H1 (cell line): ENCODE measurements at regions not wholly inside any gene's neighbourhood (a gene's known extent, or its start where the extent isn't known, plus 50 kb on each side); places are given as distances from the start of the nearest gene placed in this dataset.

ENCODE experiments used
- CTCF ChIA-PET: fragments of 300-600 bp; sonication (Branson Sonifier 250); formaldehyde crosslinking; loops from one replicate; lab custom pipeline; 2021; ENCODE audit not compliant: partially characterized antibody; lab: Charles Lee
- POLR2A ChIA-PET: fragments of 300-600 bp; sonication (Branson Sonifier 250); formaldehyde crosslinking; loops from one replicate; lab custom pipeline; 2021; ENCODE audit warnings: inconsistent platforms; ENCODE audit not compliant: partially characterized antibody; lab: Charles Lee
- DNase-seq, 2 experiments: peaks; one replicate each; pipeline versions ENCODE4 v3.0.0 to v3.0.0-alpha.2; 2010 to 2022; ENCODE audit warnings: low spot score in 2 of 2, low read depth in 1 of 2, mixed read lengths in 1 of 2
- FAIRE-seq: peaks from 2 replicates; lab custom pipeline; 2011; peaks lifted over from hg19 to GRCh38; lab: Jason Lieb, UNC
- H2AFZ ChIP-seq: 2 replicates; pipeline ENCODE4 v1.8.1; 2012; ENCODE audit warnings: low read length, inconsistent platforms
- H2AK5ac ChIP-seq: 2 replicates; pipeline ENCODE4 v1.6.1; 2013; ENCODE audit warnings: low read depth, low read length
- H2BK120ac ChIP-seq: replicated peaks from 2 replicates; pipeline ENCODE3; 2013; ENCODE audit warnings: low read depth, low read length, inconsistent platforms
- H2BK12ac ChIP-seq: 2 replicates; pipeline ENCODE4 v1.6.1; 2013; ENCODE audit warnings: low read depth, low read length
- H2BK15ac ChIP-seq: 2 replicates; pipeline ENCODE4 v1.6.1; 2013; ENCODE audit warnings: low read length
- H2BK20ac ChIP-seq: 2 replicates; pipeline ENCODE4 v1.6.1; 2013; ENCODE audit warnings: low read length
- H2BK5ac ChIP-seq: 2 replicates; pipeline ENCODE4 v1.6.1; 2013; ENCODE audit warnings: low read depth, low read length
- H3K14ac ChIP-seq: 2 replicates; pipeline ENCODE4 v1.6.1; 2013; ENCODE audit warnings: inconsistent platforms; ENCODE audit not compliant: insufficient read length
- H3K18ac ChIP-seq: 2 replicates; pipeline ENCODE4 v1.6.1; 2013; ENCODE audit warnings: low read length; ENCODE audit errors: extremely low read depth
- H3K23ac ChIP-seq: 2 replicates; pipeline ENCODE4 v1.6.1; 2013; ENCODE audit warnings: inconsistent platforms; ENCODE audit not compliant: insufficient read length
- H3K23me2 ChIP-seq: 2 replicates; pipeline ENCODE4 v1.6.1; 2013; ENCODE audit warnings: low read depth, low read length
- H3K27ac ChIP-seq: 2 replicates; pipeline ENCODE4 v1.6.1; 2011; ENCODE audit warnings: low read depth, low read length, inconsistent platforms
- H3K27me3 ChIP-seq, 4 experiments: replicated peaks in 1 of 4; 1 replicate in 1 of 4; 2 replicates in 3 of 4; pipeline versions ENCODE4 v1.6.1 to v1.8.1; 2011 to 2013; ENCODE audit warnings: low read length in 3 of 4, mild to moderate bottlenecking in 3 of 4, inconsistent platforms in 2 of 4, mixed read lengths in 2 of 4, moderate library complexity in 1 of 4; ENCODE audit not compliant: control insufficient read depth in 3 of 4, insufficient read depth in 3 of 4; ENCODE audit errors: extremely low read depth in 1 of 4
- H3K36me3 ChIP-seq, 4 experiments: 2 replicates each; pipeline versions ENCODE4 v1.6.1 to v1.8.1; 2011 to 2013; ENCODE audit warnings: mild to moderate bottlenecking in 4 of 4, low read length in 3 of 4, moderate library complexity in 2 of 4, control low read depth in 1 of 4, inconsistent platforms in 1 of 4; ENCODE audit not compliant: insufficient read depth in 4 of 4, control insufficient read depth in 2 of 4
- H3K4ac ChIP-seq: replicated peaks from 2 replicates; pipeline ENCODE3; 2013; ENCODE audit warnings: low read length, low read depth, mixed read lengths, inconsistent platforms; ENCODE audit not compliant: insufficient read length
- H3K4me1 ChIP-seq, 4 experiments: replicated peaks in 1 of 4; 1 replicate in 1 of 4; 2 replicates in 3 of 4; pipeline versions ENCODE4 v1.6.1 to v1.8.1; 2011 to 2013; ENCODE audit warnings: low read length in 3 of 4, inconsistent platforms in 2 of 4, mixed read lengths in 1 of 4; ENCODE audit not compliant: insufficient read depth in 4 of 4, control insufficient read depth in 3 of 4
- H3K4me2 ChIP-seq, 2 experiments: 2 replicates each; pipeline versions ENCODE4 v1.6.1 to v1.8.1; 2011 to 2013; ENCODE audit warnings: low read depth in 2 of 2, low read length in 2 of 2, control low read depth in 1 of 2, inconsistent platforms in 1 of 2, mild to moderate bottlenecking in 1 of 2; ENCODE audit not compliant: insufficient read depth in 1 of 2
- H3K4me3 ChIP-seq, 4 experiments: fragments of 200-600, 300-600 bp in 1 of 4; sonication (generic), shearing (Covaris generic), sonication (Bioruptor Twin) in 1 of 4; 2 replicates each; pipeline versions ENCODE4 v1.5.1 to v1.8.1; 2011 to 2016; ENCODE audit warnings: low read length in 4 of 4, low read depth in 3 of 4, control low read depth in 2 of 4, inconsistent platforms in 2 of 4, mild to moderate bottlenecking in 2 of 4, mixed read lengths in 1 of 4, moderate library complexity in 1 of 4; ENCODE audit not compliant: insufficient read depth in 2 of 4; ENCODE audit errors: extremely low read depth in 1 of 4
- H3K56ac ChIP-seq: replicated peaks from 2 replicates; pipeline ENCODE3; 2013; ENCODE audit warnings: low read depth, mild to moderate bottlenecking, mixed read lengths, low read length, inconsistent platforms; ENCODE audit not compliant: insufficient read length
- H3K79me1 ChIP-seq: 2 replicates; pipeline ENCODE4 v1.6.1; 2013; ENCODE audit warnings: low read depth, low read length, control low read depth
- H3K79me2 ChIP-seq, 2 experiments: 2 replicates each; pipeline versions ENCODE4 v1.6.1 to v1.8.1; 2012 to 2013; ENCODE audit warnings: low read length in 2 of 2, mild to moderate bottlenecking in 2 of 2, inconsistent platforms in 1 of 2; ENCODE audit not compliant: insufficient read depth in 2 of 2, control insufficient read depth in 1 of 2
- H3K9ac ChIP-seq, 4 experiments: replicated peaks in 1 of 4; 1 replicate in 1 of 4; 2 replicates in 3 of 4; pipeline versions ENCODE4 v1.6.1 to v1.8.1; 2011 to 2013; ENCODE audit warnings: low read depth in 3 of 4, low read length in 3 of 4, control low read depth in 2 of 4, mild to moderate bottlenecking in 2 of 4, moderate library complexity in 2 of 4, inconsistent platforms in 1 of 4; ENCODE audit errors: extremely low read depth in 1 of 4
- H3K9me3 ChIP-seq, 2 experiments: 2 replicates each; pipeline versions ENCODE4 v1.6.1 to v1.8.1; 2012 to 2013; ENCODE audit warnings: mild to moderate bottlenecking in 2 of 2, moderate library complexity in 2 of 2, control low read depth in 1 of 2, inconsistent platforms in 1 of 2, low read depth in 1 of 2, low read length in 1 of 2, mixed read lengths in 1 of 2; ENCODE audit not compliant: insufficient read depth in 2 of 2
- H4K20me1 ChIP-seq, 2 experiments: replicated peaks in 1 of 2; 2 replicates each; pipeline versions ENCODE3 to v1.8.1; 2011 to 2013; ENCODE audit warnings: inconsistent platforms in 2 of 2, low read length in 2 of 2, mild to moderate bottlenecking in 1 of 2; ENCODE audit not compliant: insufficient read depth in 2 of 2, control insufficient read depth in 1 of 2
- H4K5ac ChIP-seq: 2 replicates; pipeline ENCODE4 v1.6.1; 2013; ENCODE audit warnings: low read length, low read depth, mixed read lengths, inconsistent platforms; ENCODE audit not compliant: insufficient read length
- H4K8ac ChIP-seq: 2 replicates; pipeline ENCODE4 v1.8.0; 2013; ENCODE audit warnings: mild to moderate bottlenecking, moderate library complexity, low read length, inconsistent platforms; ENCODE audit not compliant: insufficient read depth; ENCODE audit errors: extremely low read depth
- H4K91ac ChIP-seq: replicated peaks from 2 replicates; pipeline ENCODE3; 2013; ENCODE audit warnings: low read length, mixed read lengths, inconsistent platforms; ENCODE audit not compliant: insufficient read length
- EZH2 ChIP-seq: fragments of 200-600 bp; sonication (generic); IDR thresholded peaks from 2 replicates; pipeline ENCODE4 v1.7.1; 2012; ENCODE audit warnings: low read depth, mild to moderate bottlenecking, moderate library complexity, low read length, inconsistent platforms; ENCODE audit not compliant: severe bottlenecking
- HDAC6 ChIP-seq: IDR thresholded peaks from one replicate; pipeline ENCODE4 v1.7.1; 2012; ENCODE audit warnings: low read depth, mild to moderate bottlenecking, inconsistent platforms, low read length, moderate library complexity
- KDM4A ChIP-seq: IDR thresholded peaks from one replicate; pipeline ENCODE4 v1.7.1; 2012; ENCODE audit warnings: low read depth, mild to moderate bottlenecking, moderate library complexity, low read length, inconsistent platforms; ENCODE audit not compliant: severe bottlenecking
- PHF8 ChIP-seq: fragments of 200-600 bp; sonication (generic); conservative IDR thresholded peaks from 2 replicates; pipeline ENCODE4 v1.7.1; 2012; ENCODE audit warnings: low read depth, mild to moderate bottlenecking, inconsistent platforms, low read length, moderate library complexity
- POLR2A ChIP-seq, 2 experiments: IDR thresholded peaks; 1 replicate in 1 of 2; 2 replicates in 1 of 2; pipeline ENCODE4 v1.6.1; 2011; ENCODE audit warnings: low read depth in 2 of 2, low read length in 2 of 2, mild to moderate bottlenecking in 2 of 2; ENCODE audit errors: control extremely low read depth in 1 of 2
- POU5F1 ChIP-seq: IDR thresholded peaks from 2 replicates; pipeline ENCODE4 v1.6.1; 2011; ENCODE audit warnings: low read depth, mild to moderate bottlenecking, low read length, moderate library complexity
- RAD21 ChIP-seq, 2 experiments: IDR thresholded peaks in 1 of 2; conservative IDR thresholded peaks in 1 of 2; 2 replicates each; pipeline ENCODE4 v1.6.1; 2011; ENCODE audit warnings: low read depth in 2 of 2, low read length in 2 of 2, improper control_type of control experiment in 1 of 2, inconsistent platforms in 1 of 2, mild to moderate bottlenecking in 1 of 2, moderate library complexity in 1 of 2
- SIN3A ChIP-seq, 2 experiments: IDR thresholded peaks in 1 of 2; conservative IDR thresholded peaks in 1 of 2; 2 replicates each; pipeline ENCODE4 v1.6.1; 2011 to 2012; ENCODE audit warnings: low read length in 2 of 2, improper control_type of control experiment in 1 of 2, low read depth in 1 of 2, mild to moderate bottlenecking in 1 of 2
- SP1 ChIP-seq: IDR thresholded peaks from 2 replicates; pipeline ENCODE4 v1.6.1; 2011; ENCODE audit warnings: low read depth, low read length
- SP4 ChIP-seq: IDR thresholded peaks from 2 replicates; pipeline ENCODE4 v1.6.1; 2012; ENCODE audit warnings: low read length, inconsistent platforms
- TAF7 ChIP-seq: optimal IDR thresholded peaks from 2 replicates; pipeline ENCODE3; 2011; ENCODE audit warnings: low read depth, mild to moderate bottlenecking, inconsistent platforms, low read length, moderate library complexity, borderline replicate concordance
- WGBS, 2 experiments: shearing (Covaris generic) in 1 of 2; methylation state at CpG; one replicate each; pipeline versions ENCODE4 v1.1.6 to v1.1.7; 2013 to 2015; ENCODE audit warnings: low lambda C conversion rate in 2 of 2, mixed read lengths in 2 of 2, inconsistent platforms in 1 of 2, low coverage in 1 of 2, missing lambda C conversion rate in 1 of 2; ENCODE audit not compliant: insufficient replicate concordance in 2 of 2, insufficient coverage in 1 of 2, insufficient read length in 1 of 2; ENCODE audit errors: extremely low coverage in 1 of 2, missing lambda C conversion rate in 1 of 2; 5-methylcytosine and 5-hydroxymethylcytosine counted together

GRCh38 chr1:115491298-115492018, 150.3 kb upstream of the VANGL1 start:
- H3K14ac ChIP-seq, result no peak overlapping the region
- H3K4me2 ChIP-seq, result no peak overlapping the region
- H2AFZ ChIP-seq, result no peak overlapping the region
- H4K5ac ChIP-seq, result no peak overlapping the region
- H2AK5ac ChIP-seq, result no peak overlapping the region
- H4K20me1 ChIP-seq, result no peaks in the 10 kb centered on the region
- POLR2A ChIA-PET, result no interaction called here
- WGBS, 2 experiments, result 82% methylated on average over 9 of the region's 9 CpGs; no CpG with 5 or more reads in 1 of the 2 experiments
- H3K23me2 ChIP-seq, result no peaks in the 10 kb centered on the region
- H2BK20ac ChIP-seq, result no peak overlapping the region
- no peak overlapping the region for H3K23ac ChIP-seq
- no peak overlapping the region for H2BK120ac ChIP-seq
- H4K91ac ChIP-seq, result no peak overlapping the region
- H3K79me1 ChIP-seq, result no peaks in the 10 kb centered on the region
- TF ChIP-seq SP1 (no peak), PHF8 (no peak), HDAC6 (no peak), SIN3A (conservative IDR thresholded peaks at IDR 0.05 in 1 of 2, IDR thresholded peaks at IDR 0.05 in 1 of 2; ENCODE audit: low read depth in 1 of 2, low read length in 2 of 2) (no peak), POLR2A (IDR thresholded peaks at IDR 0.05; ENCODE audit: control extremely low read depth in 1 of 2, low read depth in 2 of 2, low read length in 2 of 2) (no peak), EZH2 (no peak), SP4 (no peak), POU5F1 (no peak), KDM4A (no peak), RAD21 (IDR thresholded peaks at IDR 0.05 in 1 of 2, conservative IDR thresholded peaks at IDR 0.05 in 1 of 2; ENCODE audit: low read depth in 2 of 2, low read length in 2 of 2) (no peak), TAF7 (no peak)
- peaks cover 0 to 9% (median 3%) of the 10 kb centered on the region in 4 experiments; a peak in 6 of 7 replicates for H3K4me1 ChIP-seq
- no peak overlapping the region for H2BK12ac ChIP-seq
- no peaks in the 10 kb centered on the region for H3K9me3 ChIP-seq
- CTCF ChIA-PET, result interaction anchor here (0.8 to 2.9 kb wide), 5 partner anchors 14 to 350 kb away, joined by 4 to 8 read pairs (median 4); no protein-coding TSS in a partner anchor
- H3K36me3 ChIP-seq, result no peaks in the 10 kb centered on the region
- H3K18ac ChIP-seq, result no peak overlapping the region
- H3K79me2 ChIP-seq, result no peaks in the 10 kb centered on the region
- no peak overlapping the region for H3K27ac ChIP-seq
- H4K8ac ChIP-seq, result no peak overlapping the region
- H2BK15ac ChIP-seq, result no peak overlapping the region
- no peak overlapping the region for H2BK5ac ChIP-seq
- no peak overlapping the region for H3K56ac ChIP-seq
- no peak overlapping the region for H3K4me3 ChIP-seq
- DNase-seq, result no peak
- no peak overlapping the region for H3K9ac ChIP-seq
- no peaks in the 10 kb centered on the region for H3K27me3 ChIP-seq
- no peak for FAIRE-seq
- H3K4ac ChIP-seq, result no peak overlapping the region
